Keratinocyte (primary cell): ENCODE measurements at regions not wholly inside any gene's neighbourhood (a gene's known extent, or its start where the extent isn't known, plus 50 kb on each side); places are given as distances from the start of the nearest gene placed in this dataset.

Source experiments
- DNase-seq: peaks from one replicate; pipeline ENCODE4 v3.0.0-alpha.2; 2011; ENCODE audit warnings: low read depth, missing footprints, low spot score
- FAIRE-seq: peaks from 2 replicates; lab custom pipeline; 2011; peaks lifted over from hg19 to GRCh38; lab: Jason Lieb, UNC
- H2AFZ ChIP-seq: 2 replicates; pipeline ENCODE4 v1.6.0; 2012; ENCODE audit warnings: low read length, control low read depth, inconsistent platforms; ENCODE audit not compliant: control insufficient read depth
- H3K27ac ChIP-seq: 2 replicates; pipeline ENCODE4 v1.5.1; 2011; ENCODE audit warnings: low read length; ENCODE audit not compliant: control insufficient read depth, insufficient read depth
- H3K27me3 ChIP-seq: 3 replicates; pipeline ENCODE4 v1.6.0; 2011; ENCODE audit warnings: low read length; ENCODE audit not compliant: control insufficient read depth, insufficient read depth; ENCODE audit errors: extremely low read depth
- H3K36me3 ChIP-seq, 2 experiments: 2 replicates in 1 of 2; 3 replicates in 1 of 2; pipeline ENCODE4 v1.5.1; 2011; ENCODE audit warnings: low read length in 2 of 2, mild to moderate bottlenecking in 1 of 2; ENCODE audit not compliant: control insufficient read depth in 2 of 2, insufficient read depth in 2 of 2; ENCODE audit errors: extremely low read depth in 1 of 2
- H3K4me1 ChIP-seq: 3 replicates; pipeline ENCODE4 v1.5.1; 2011; ENCODE audit warnings: low read length; ENCODE audit not compliant: control insufficient read depth, insufficient read depth; ENCODE audit errors: extremely low read depth
- H3K4me2 ChIP-seq: 3 replicates; pipeline ENCODE4 v1.6.0; 2011; ENCODE audit warnings: low read depth, low read length; ENCODE audit not compliant: control insufficient read depth, insufficient read depth; ENCODE audit errors: extremely low read depth
- H3K4me3 ChIP-seq, 3 experiments: fragments of 200-600 bp in 1 of 3; sonication (generic) in 1 of 3; 2 replicates in 2 of 3; 3 replicates in 1 of 3; pipeline ENCODE4 v1.5.1; 2011 to 2016; ENCODE audit warnings: low read length in 3 of 3, mild to moderate bottlenecking in 3 of 3, control low read depth in 2 of 3, inconsistent platforms in 1 of 3, low read depth in 1 of 3, mixed read lengths in 1 of 3, mixed run types in 1 of 3, moderate library complexity in 1 of 3; ENCODE audit not compliant: control insufficient read depth in 2 of 3, insufficient read depth in 2 of 3; ENCODE audit errors: extremely low read depth in 1 of 3
- H3K79me2 ChIP-seq: 2 replicates; pipeline ENCODE4 v1.6.0; 2012; ENCODE audit warnings: low read length; ENCODE audit not compliant: control insufficient read depth, insufficient read depth
- H3K9ac ChIP-seq: 3 replicates; pipeline ENCODE4 v1.6.0; 2011; ENCODE audit warnings: low read length; ENCODE audit not compliant: control insufficient read depth, insufficient read depth; ENCODE audit errors: extremely low read depth
- H3K9me1 ChIP-seq: 3 replicates; pipeline ENCODE4 v1.6.0; 2011; ENCODE audit warnings: low read length; ENCODE audit not compliant: control insufficient read depth, insufficient read depth; ENCODE audit errors: extremely low read depth
- H3K9me3 ChIP-seq: 2 replicates; pipeline ENCODE4 v1.5.1; 2012; ENCODE audit warnings: low read depth, low read length; ENCODE audit not compliant: control insufficient read depth
- H4K20me1 ChIP-seq: 3 replicates; pipeline ENCODE4 v1.6.0; 2011; ENCODE audit warnings: low read length; ENCODE audit not compliant: control insufficient read depth, insufficient read depth; ENCODE audit errors: extremely low read depth
- CTCF ChIP-seq, 3 experiments: IDR thresholded peaks in 1 of 3; conservative IDR thresholded peaks in 1 of 3; optimal IDR thresholded peaks in 1 of 3; 2 replicates in 2 of 3; 3 replicates in 1 of 3; pipeline versions ENCODE3 to v1.5.1; 2011; ENCODE audit warnings: low read length in 3 of 3, mild to moderate bottlenecking in 3 of 3, moderate library complexity in 2 of 3, control low read depth in 1 of 3, inconsistent platforms in 1 of 3; ENCODE audit not compliant: insufficient read depth in 2 of 3; ENCODE audit errors: extremely low read depth in 1 of 3
- EZH2 ChIP-seq: IDR thresholded peaks from one replicate; pipeline ENCODE4 v1.6.1; 2012; ENCODE audit warnings: inconsistent platforms, mild to moderate bottlenecking, low read length, moderate library complexity
- dilution Hi-C: fragments of 300-500 bp; cut with MboI; formaldehyde crosslinking; loops from one replicate; pipeline ENCODE4 v1.7.0; 2020; ENCODE audit warnings: low sequenced_read_pairs; ENCODE audit not compliant: extremely low pct_ligation_motif_present

- TF ChIP-seq CTCF (optimal IDR thresholded peaks at IDR 0.05 in 1 of 3, IDR thresholded peaks at IDR 0.05 in 1 of 3, conservative IDR thresholded peaks at IDR 0.05 in 1 of 3; ENCODE audit: extremely low read depth in 1 of 3, insufficient read depth in 2 of 3, low read length in 3 of 3), result no peak
- TF ChIP-seq EZH2, result no peak
- FAIRE-seq (no peak), DNase-seq (no peak)
- Histone ChIP-seq H3K36me3 (no peaks in the 10 kb centered on the region), H3K9me3 (no peaks in the 10 kb centered on the region), H4K20me1 (no peaks in the 10 kb centered on the region), H3K79me2 (no peaks in the 10 kb centered on the region), H2AFZ (no peak overlapping the region), H3K9me1 (no peaks in the 10 kb centered on the region), H3K4me1 (no peaks in the 10 kb centered on the region), H3K9ac (no peak overlapping the region), H3K4me3 (no peak overlapping the region), H3K4me2 (no peak overlapping the region), H3K27ac (no peak overlapping the region), H3K27me3 (no peaks in the 10 kb centered on the region)
- dilution Hi-C loops, result no loop called here
These were observed 150.6 kb upstream of the SGO1 start for GRCh38 chr3:20336572-20336971.

- Histone ChIP-seq H3K4me3 (no peak overlapping the region), H3K9me3 (no peaks in the 10 kb centered on the region), H3K79me2 (no peaks in the 10 kb centered on the region), H3K36me3 (no peaks in the 10 kb centered on the region), H3K4me1 (no peaks in the 10 kb centered on the region), H3K9me1 (no peaks in the 10 kb centered on the region), H3K27me3 (no peaks in the 10 kb centered on the region), H2AFZ (no peak overlapping the region), H3K27ac (no peak overlapping the region), H4K20me1 (no peaks in the 10 kb centered on the region), H3K4me2 (no peak overlapping the region), H3K9ac (no peak overlapping the region)
- DNase-seq, result no peak
- FAIRE-seq, result no peak
- dilution Hi-C loops, result no loop called here
- no peak for TF ChIP-seq EZH2
- TF ChIP-seq CTCF (optimal IDR thresholded peaks at IDR 0.05 in 1 of 3, IDR thresholded peaks at IDR 0.05 in 1 of 3, conservative IDR thresholded peaks at IDR 0.05 in 1 of 3; ENCODE audit: extremely low read depth in 1 of 3, insufficient read depth in 2 of 3, low read length in 3 of 3), result no peak
These were observed 148.8 kb upstream of the SGO1 start for GRCh38 chr3:20334842-20335241.
